CD8-positive, alpha-beta memory T cell (primary cell): ENCODE measurements at regions not wholly inside any gene's neighbourhood (a gene's known extent, or its start where the extent isn't known, plus 50 kb on each side); places are given as distances from the start of the nearest gene placed in this dataset.

Source experiments
- CTCF ChIA-PET: fragments of 350-600 bp; sonication (Branson Sonifier 250); formaldehyde crosslinking; loops from one replicate; lab custom pipeline; 2021; ENCODE audit warnings: antibody characterized with exemption; lab: Charles Lee
- POLR2A ChIA-PET: fragments of 350-600 bp; sonication (Branson Sonifier 250); formaldehyde crosslinking; loops from one replicate; lab custom pipeline; 2021; ENCODE audit warnings: antibody characterized with exemption; lab: Charles Lee
- DNase-seq, 5 donors: peaks; one replicate each; pipeline versions ENCODE4 v3.0.0 to v3.0.0-alpha.2; 2020 to 2022; ENCODE audit warnings: mixed read lengths in 1 of 5
- H3K27ac ChIP-seq: one replicate; pipeline ENCODE4 v1.7.0; 2013; ENCODE audit warnings: low read depth, mild to moderate bottlenecking, low read length, moderate library complexity
- H3K27me3 ChIP-seq: 2 replicates; pipeline ENCODE4 v1.7.0; 2013; ENCODE audit warnings: low read length, mild to moderate bottlenecking; ENCODE audit not compliant: insufficient read depth, poor library complexity, severe bottlenecking
- H3K36me3 ChIP-seq: 2 replicates; pipeline ENCODE4 v1.7.0; 2013; ENCODE audit warnings: mild to moderate bottlenecking, low read length, moderate library complexity; ENCODE audit not compliant: insufficient read depth
- H3K4me1 ChIP-seq: 2 replicates; pipeline ENCODE4 v1.7.0; 2013; ENCODE audit warnings: mild to moderate bottlenecking, low read length, moderate library complexity; ENCODE audit not compliant: insufficient read depth
- H3K4me3 ChIP-seq: 2 replicates; pipeline ENCODE4 v1.7.0; 2013; ENCODE audit warnings: mild to moderate bottlenecking, low read length
- H3K9me3 ChIP-seq: 2 replicates; pipeline ENCODE4 v1.7.0; 2013; ENCODE audit warnings: mild to moderate bottlenecking, low read length
- H3K27ac Mint-ChIP-seq, 8 donors: one replicate each; pipeline ENCODE4 v1.8.0; 2020 to 2021; ENCODE audit warnings: mixed read lengths in 8 of 8, mild to moderate bottlenecking in 6 of 8, inconsistent platforms in 3 of 8, moderate library complexity in 3 of 8
- H3K27me3 Mint-ChIP-seq, 2 donors: one replicate each; pipeline ENCODE4 v1.8.0; 2020 to 2021; ENCODE audit warnings: mixed read lengths in 2 of 2, mild to moderate bottlenecking in 1 of 2, moderate library complexity in 1 of 2
- H3K36me3 Mint-ChIP-seq, 3 donors: one replicate each; pipeline ENCODE4 v1.8.0; 2020 to 2021; ENCODE audit warnings: mixed read lengths in 3 of 3, inconsistent platforms in 1 of 3, mild to moderate bottlenecking in 1 of 3
- H3K4me1 Mint-ChIP-seq, 3 donors: one replicate each; pipeline ENCODE4 v1.8.0; 2020 to 2021; ENCODE audit warnings: mixed read lengths in 3 of 3, inconsistent platforms in 1 of 3, mild to moderate bottlenecking in 1 of 3
- H3K4me3 Mint-ChIP-seq, 7 donors: one replicate each; pipeline ENCODE4 v1.8.0; 2020 to 2021; ENCODE audit warnings: mixed read lengths in 7 of 7, mild to moderate bottlenecking in 6 of 7, moderate library complexity in 4 of 7, inconsistent platforms in 2 of 7
- H3K9me3 Mint-ChIP-seq, 5 donors: one replicate each; pipeline ENCODE4 v1.8.0; 2020 to 2022; ENCODE audit warnings: mixed read lengths in 5 of 5, mild to moderate bottlenecking in 3 of 5, moderate library complexity in 2 of 5, inconsistent platforms in 1 of 5

GRCh38 chr13:31882794-31883193 is 143.5 kb downstream of the RXFP2 start:
- DNase-seq, result no peak
- Mint-ChIP-seq H3K27me3 (peaks cover 0 to 3% of the 10 kb centered on the region in 2 donors), H3K4me3 (no peak overlapping the region), H3K9me3 (no peaks in the 10 kb centered on the region), H3K36me3 (no peaks in the 10 kb centered on the region), H3K27ac (no peak overlapping the region), H3K4me1 (no peaks in the 10 kb centered on the region)
- Histone ChIP-seq H3K36me3 (no peaks in the 10 kb centered on the region), H3K4me3 (no peak overlapping the region), H3K9me3 (no peaks in the 10 kb centered on the region), H3K27me3 (no peaks in the 10 kb centered on the region), H3K4me1 (no peaks in the 10 kb centered on the region), H3K27ac (no peak overlapping the region)
- CTCF ChIA-PET, result no interaction called here
- POLR2A ChIA-PET, result no interaction called here

- peak overlapping the region in 1 of 7 donors; percentile 7 for H3K4me3 Mint-ChIP-seq
- H3K27ac ChIP-seq, result no peak overlapping the region
- no peaks in the 10 kb centered on the region for H3K4me1 Mint-ChIP-seq
- DNase-seq, result no peak
- H3K36me3 ChIP-seq, result no peaks in the 10 kb centered on the region
- H3K4me3 ChIP-seq, result no peak overlapping the region
- no peaks in the 10 kb centered on the region for H3K4me1 ChIP-seq
- H3K36me3 Mint-ChIP-seq, result no peaks in the 10 kb centered on the region
- H3K9me3 Mint-ChIP-seq, result no peaks in the 10 kb centered on the region
- H3K27me3 ChIP-seq, result no peaks in the 10 kb centered on the region
- no peaks in the 10 kb centered on the region for H3K9me3 ChIP-seq
- ChIA-PET CTCF (no interaction called here), POLR2A (no interaction called here)
- no peak overlapping the region for H3K27ac Mint-ChIP-seq
- peaks cover 0 to 1% of the 10 kb centered on the region in 2 donors for H3K27me3 Mint-ChIP-seq
These were observed 145.2 kb downstream of the RXFP2 start for GRCh38 chr13:31884556-31884955.

- Mint-ChIP-seq H3K27me3 (peaks cover 0 to 1% of the 10 kb centered on the region in 2 donors), H3K27ac (peak overlapping the region in 1 of 8 donors; percentile 39), H3K36me3 (no peaks in the 10 kb centered on the region), H3K9me3 (no peaks in the 10 kb centered on the region), H3K4me1 (no peaks in the 10 kb centered on the region), H3K4me3 (no peak overlapping the region)
- H3K4me1 ChIP-seq, result no peaks in the 10 kb centered on the region
- H3K27ac ChIP-seq, result no peak overlapping the region
- POLR2A ChIA-PET, result no interaction called here
- no peaks in the 10 kb centered on the region for H3K36me3 ChIP-seq
- H3K9me3 ChIP-seq, result no peaks in the 10 kb centered on the region
- no peak for DNase-seq
- CTCF ChIA-PET, result no interaction called here
- H3K27me3 ChIP-seq, result no peaks in the 10 kb centered on the region
- no peak overlapping the region for H3K4me3 ChIP-seq
These were observed 145.6 kb upstream of the FRY start for GRCh38 chr13:31885994-31886393.

GRCh38 chr13:31887286-31887685 is 144.3 kb upstream of the FRY start:
- H3K4me1 Mint-ChIP-seq, result no peaks in the 10 kb centered on the region
- peak overlapping the region in 1 of 8 donors; percentile 6 for H3K27ac Mint-ChIP-seq
- Histone ChIP-seq H3K9me3 (no peaks in the 10 kb centered on the region), H3K4me1 (no peaks in the 10 kb centered on the region), H3K27me3 (no peaks in the 10 kb centered on the region), H3K36me3 (no peaks in the 10 kb centered on the region), H3K27ac (no peak overlapping the region), H3K4me3 (no peak overlapping the region)
- DNase-seq, result no peak
- ChIA-PET POLR2A (no interaction called here), CTCF (no interaction called here)
- H3K27me3 Mint-ChIP-seq, result no peaks in the 10 kb centered on the region
- no peak overlapping the region for H3K4me3 Mint-ChIP-seq
- H3K36me3 Mint-ChIP-seq, result no peaks in the 10 kb centered on the region
- no peaks in the 10 kb centered on the region for H3K9me3 Mint-ChIP-seq

- no peak overlapping the region for H3K27ac Mint-ChIP-seq
- Histone ChIP-seq H3K4me3 (no peak overlapping the region), H3K9me3 (no peaks in the 10 kb centered on the region), H3K36me3 (no peaks in the 10 kb centered on the region), H3K27me3 (no peaks in the 10 kb centered on the region), H3K27ac (no peak overlapping the region), H3K4me1 (no peaks in the 10 kb centered on the region)
- no peaks in the 10 kb centered on the region for H3K9me3 Mint-ChIP-seq
- ChIA-PET POLR2A (no interaction called here), CTCF (no interaction called here)
- no peak for DNase-seq
- H3K4me3 Mint-ChIP-seq, result no peak overlapping the region
- H3K4me1 Mint-ChIP-seq, result no peaks in the 10 kb centered on the region
- H3K27me3 Mint-ChIP-seq, result peaks cover 0 to 5% of the 10 kb centered on the region in 2 donors
- H3K36me3 Mint-ChIP-seq, result no peaks in the 10 kb centered on the region
These were observed 140.6 kb upstream of the FRY start for GRCh38 chr13:31890946-31891345.

- Mint-ChIP-seq H3K27ac (no peak overlapping the region), H3K4me3 (no peak overlapping the region), H3K27me3 (peaks cover 0 to 7% of the 10 kb centered on the region in 2 donors), H3K9me3 (no peaks in the 10 kb centered on the region), H3K36me3 (no peaks in the 10 kb centered on the region), H3K4me1 (peaks cover 0 to 2% (median 0%) of the 10 kb centered on the region in 3 donors)
- Histone ChIP-seq H3K36me3 (no peaks in the 10 kb centered on the region), H3K27ac (no peak overlapping the region), H3K4me3 (no peak overlapping the region), H3K4me1 (no peaks in the 10 kb centered on the region), H3K9me3 (no peaks in the 10 kb centered on the region), H3K27me3 (no peaks in the 10 kb centered on the region)
- no peak for DNase-seq
- ChIA-PET POLR2A (no interaction called here), CTCF (no interaction called here)
These were observed 140.1 kb upstream of the FRY start for GRCh38 chr13:31891472-31891871.

- DNase-seq, result no peak
- H3K27ac Mint-ChIP-seq, result no peak overlapping the region
- POLR2A ChIA-PET, result no interaction called here
- Histone ChIP-seq H3K4me3 (no peak overlapping the region), H3K27me3 (no peaks in the 10 kb centered on the region), H3K36me3 (no peaks in the 10 kb centered on the region), H3K4me1 (no peaks in the 10 kb centered on the region), H3K9me3 (no peaks in the 10 kb centered on the region), H3K27ac (no peak overlapping the region)
- CTCF ChIA-PET, result no interaction called here
- H3K4me3 Mint-ChIP-seq, result no peak overlapping the region
- H3K36me3 Mint-ChIP-seq, result no peaks in the 10 kb centered on the region
- H3K27me3 Mint-ChIP-seq, result peaks cover 0 to 7% of the 10 kb centered on the region in 2 donors
- peaks cover 0 to 11% (median 0%) of the 10 kb centered on the region in 3 donors for H3K4me1 Mint-ChIP-seq
- no peaks in the 10 kb centered on the region for H3K9me3 Mint-ChIP-seq
These were observed 136.6 kb upstream of the FRY start for GRCh38 chr13:31894931-31895330.

- POLR2A ChIA-PET, result no interaction called here
- CTCF ChIA-PET, result no interaction called here
- no peaks in the 10 kb centered on the region for H3K36me3 Mint-ChIP-seq
These were observed 135.9 kb upstream of the FRY start for GRCh38 chr13:31895691-31896090.

GRCh38 chr13:31896427-31896826 is 135.1 kb upstream of the FRY start:
- Histone ChIP-seq H3K27me3 (no peaks in the 10 kb centered on the region), H3K36me3 (no peaks in the 10 kb centered on the region), H3K27ac (no peak overlapping the region), H3K4me3 (no peak overlapping the region), H3K4me1 (no peaks in the 10 kb centered on the region), H3K9me3 (no peaks in the 10 kb centered on the region)
- H3K27me3 Mint-ChIP-seq, result peaks cover 0 to 7% of the 10 kb centered on the region in 2 donors
- H3K27ac Mint-ChIP-seq, result no peak overlapping the region
- no peak overlapping the region for H3K4me3 Mint-ChIP-seq
- H3K9me3 Mint-ChIP-seq, result no peaks in the 10 kb centered on the region
- ChIA-PET CTCF (no interaction called here), POLR2A (no interaction called here)
- peaks cover 0 to 11% (median 0%) of the 10 kb centered on the region in 3 donors for H3K4me1 Mint-ChIP-seq
- H3K36me3 Mint-ChIP-seq, result no peaks in the 10 kb centered on the region
- DNase-seq, result no peak

More at GRCh38 chr13:31895691-31896090, 135.9 kb upstream of the FRY start:
- Mint-ChIP-seq H3K27ac (no peak overlapping the region), H3K4me3 (no peak overlapping the region), H3K4me1 (peaks cover 0 to 11% (median 0%) of the 10 kb centered on the region in 3 donors), H3K27me3 (peaks cover 0 to 7% of the 10 kb centered on the region in 2 donors), H3K9me3 (no peaks in the 10 kb centered on the region)
- Histone ChIP-seq H3K4me3 (no peak overlapping the region), H3K36me3 (no peaks in the 10 kb centered on the region), H3K4me1 (no peaks in the 10 kb centered on the region), H3K27me3 (no peaks in the 10 kb centered on the region), H3K27ac (no peak overlapping the region), H3K9me3 (no peaks in the 10 kb centered on the region)
- no peak for DNase-seq
